Endodermal cell (in vitro differentiated cells): ENCODE measurements at regions not wholly inside any gene's neighbourhood (a gene's known extent, or its start where the extent isn't known, plus 50 kb on each side); places are given as distances from the start of the nearest gene placed in this dataset.

ENCODE experiments used
- DNase-seq: peaks from one replicate; pipeline ENCODE4 v3.0.0-alpha.2; 2017
- H3K27ac ChIP-seq: 2 replicates; pipeline ENCODE4 v1.5.1; 2013; ENCODE audit warnings: mild to moderate bottlenecking, low read depth, low read length, moderate library complexity
- H3K27me3 ChIP-seq: 2 replicates; pipeline ENCODE4 v1.6.1; 2013; ENCODE audit warnings: mild to moderate bottlenecking, low read length, moderate library complexity; ENCODE audit not compliant: insufficient read depth, control insufficient read depth, poor library complexity, severe bottlenecking
- H3K36me3 ChIP-seq: 2 replicates; pipeline ENCODE4 v1.7.0; 2013; ENCODE audit warnings: mild to moderate bottlenecking, low read length, moderate library complexity; ENCODE audit not compliant: control insufficient read depth, insufficient read depth
- H3K4me1 ChIP-seq: one replicate; pipeline ENCODE4 v1.7.0; 2013; ENCODE audit warnings: low read length; ENCODE audit not compliant: control insufficient read depth, insufficient read depth
- H3K4me3 ChIP-seq: 2 replicates; pipeline ENCODE4 v1.5.1; 2013; ENCODE audit warnings: mild to moderate bottlenecking, low read length, moderate library complexity
- H3K9ac ChIP-seq: 2 replicates; pipeline ENCODE4 v1.6.1; 2013; ENCODE audit warnings: mild to moderate bottlenecking, low read length, moderate library complexity; ENCODE audit not compliant: poor library complexity, severe bottlenecking; ENCODE audit errors: extremely low read depth
- H3K9me3 ChIP-seq: 2 replicates; pipeline ENCODE4 v1.6.1; 2013; ENCODE audit warnings: mild to moderate bottlenecking, low read length, moderate library complexity; ENCODE audit not compliant: control insufficient read depth
- H3K27ac Mint-ChIP-seq: 2 replicates; pipeline ENCODE4 v1.8.0; 2020; ENCODE audit warnings: mixed read lengths
- H3K27me3 Mint-ChIP-seq: 2 replicates; pipeline ENCODE4 v1.8.0; 2021; ENCODE audit warnings: mild to moderate bottlenecking, mixed read lengths; ENCODE audit not compliant: insufficient read depth
- H3K36me3 Mint-ChIP-seq: 2 replicates; pipeline ENCODE4 v1.8.0; 2020; ENCODE audit warnings: low read depth, mixed read lengths
- H3K4me1 Mint-ChIP-seq: 2 replicates; pipeline ENCODE4 v1.8.0; 2020; ENCODE audit warnings: mixed read lengths
- H3K4me3 Mint-ChIP-seq: 2 replicates; pipeline ENCODE4 v1.8.0; 2020; ENCODE audit warnings: mild to moderate bottlenecking, moderate library complexity, mixed read lengths
- H3K9me3 Mint-ChIP-seq: 2 replicates; pipeline ENCODE4 v1.8.0; 2020; ENCODE audit warnings: mild to moderate bottlenecking, mixed read lengths
- WGBS, 2 experiments: methylation state at CpG; one replicate each; pipeline versions ENCODE4 v1.1.5 to v1.1.7; 2013; ENCODE audit warnings: missing lambda C conversion rate in 2 of 2, mixed read lengths in 1 of 2; ENCODE audit not compliant: insufficient coverage in 1 of 2, insufficient read length in 1 of 2; 5-methylcytosine and 5-hydroxymethylcytosine counted together
- TF ChIP-seq, protein P1 (sequence below): fragments of 200-600 bp; sonication (generic); conservative IDR thresholded peaks from 2 replicates; pipeline ENCODE4 v1.5.0; 2021; ENCODE audit warnings: antibody characterized with exemption, mild to moderate bottlenecking

DNA sequence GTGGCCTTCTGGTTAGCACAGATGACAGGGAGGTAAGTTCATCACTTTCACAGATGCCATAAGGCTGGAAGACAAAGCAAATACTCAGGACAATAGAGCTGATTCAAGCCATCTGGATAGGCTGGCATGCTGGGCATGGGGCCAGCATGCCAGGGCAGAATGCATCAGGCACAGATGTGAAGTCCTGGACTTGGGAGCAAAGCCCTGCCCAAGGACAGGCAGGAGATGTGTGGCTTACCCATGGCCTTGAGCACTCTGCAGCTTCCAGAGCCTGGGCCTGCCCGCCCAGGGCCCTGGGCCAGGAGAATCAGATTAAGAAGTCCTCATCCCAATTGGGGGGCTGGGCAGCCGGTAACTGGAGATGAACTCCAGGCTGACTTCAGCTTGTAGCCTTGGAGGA, 135.7 kb upstream of the ZC3H12A start:
- WGBS, 2 experiments: 90 to 92% methylated on average over 1 to 2 of the region's 2 CpGs
- TF ChIP-seq, protein P1, sequence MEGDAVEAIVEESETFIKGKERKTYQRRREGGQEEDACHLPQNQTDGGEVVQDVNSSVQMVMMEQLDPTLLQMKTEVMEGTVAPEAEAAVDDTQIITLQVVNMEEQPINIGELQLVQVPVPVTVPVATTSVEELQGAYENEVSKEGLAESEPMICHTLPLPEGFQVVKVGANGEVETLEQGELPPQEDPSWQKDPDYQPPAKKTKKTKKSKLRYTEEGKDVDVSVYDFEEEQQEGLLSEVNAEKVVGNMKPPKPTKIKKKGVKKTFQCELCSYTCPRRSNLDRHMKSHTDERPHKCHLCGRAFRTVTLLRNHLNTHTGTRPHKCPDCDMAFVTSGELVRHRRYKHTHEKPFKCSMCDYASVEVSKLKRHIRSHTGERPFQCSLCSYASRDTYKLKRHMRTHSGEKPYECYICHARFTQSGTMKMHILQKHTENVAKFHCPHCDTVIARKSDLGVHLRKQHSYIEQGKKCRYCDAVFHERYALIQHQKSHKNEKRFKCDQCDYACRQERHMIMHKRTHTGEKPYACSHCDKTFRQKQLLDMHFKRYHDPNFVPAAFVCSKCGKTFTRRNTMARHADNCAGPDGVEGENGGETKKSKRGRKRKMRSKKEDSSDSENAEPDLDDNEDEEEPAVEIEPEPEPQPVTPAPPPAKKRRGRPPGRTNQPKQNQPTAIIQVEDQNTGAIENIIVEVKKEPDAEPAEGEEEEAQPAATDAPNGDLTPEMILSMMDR: no peak
- H3K27me3 ChIP-seq: no peaks in the 10 kb centered on the region
- H3K27ac Mint-ChIP-seq: no peak overlapping the region
- no peak overlapping the region for H3K4me3 ChIP-seq
- H3K9me3 ChIP-seq: no peaks in the 10 kb centered on the region
- H3K36me3 ChIP-seq: no peaks in the 10 kb centered on the region
- H3K36me3 Mint-ChIP-seq: no peaks in the 10 kb centered on the region
- H3K9ac ChIP-seq: no peak overlapping the region
- H3K27ac ChIP-seq: no peak overlapping the region
- H3K4me1 ChIP-seq: no peaks in the 10 kb centered on the region
- H3K4me1 Mint-ChIP-seq: no peaks in the 10 kb centered on the region
- H3K4me3 Mint-ChIP-seq: no peak overlapping the region
- H3K9me3 Mint-ChIP-seq: peaks cover 2% of the 10 kb centered on the region
- DNase-seq: no peak
- H3K27me3 Mint-ChIP-seq: peaks cover 11% of the 10 kb centered on the region

DNA sequence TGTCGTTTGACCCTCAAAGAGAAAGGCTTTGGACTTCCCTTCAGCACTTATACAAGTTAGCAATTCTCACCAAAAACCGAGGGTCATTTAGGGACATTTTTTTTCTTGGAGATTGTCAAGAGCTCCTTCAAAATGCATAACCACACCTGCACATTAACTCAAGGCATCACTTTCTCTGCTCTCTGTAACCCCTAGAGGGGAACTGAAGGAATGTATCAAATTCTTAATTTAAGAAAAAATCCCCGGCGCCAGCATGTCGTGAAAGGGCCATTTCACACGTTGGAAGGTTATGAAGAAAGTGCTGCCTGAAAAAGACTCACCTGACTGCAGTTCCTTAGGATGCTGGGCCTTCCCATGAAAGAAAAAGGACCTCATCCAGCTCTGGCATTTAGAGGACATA, 131.6 kb upstream of the ZC3H12A start:
- WGBS, 2 experiments: 62 to 63% methylated on average over 5 to 6 of the region's 6 CpGs
- no peak for DNase-seq
- H3K4me3 ChIP-seq: no peak overlapping the region
- H3K27me3 ChIP-seq: no peaks in the 10 kb centered on the region
- peaks cover 5% of the 10 kb centered on the region for H3K27me3 Mint-ChIP-seq
- no peak overlapping the region for H3K27ac Mint-ChIP-seq
- no peak overlapping the region for H3K9ac ChIP-seq
- no peaks in the 10 kb centered on the region for H3K9me3 ChIP-seq
- no peak overlapping the region for H3K4me3 Mint-ChIP-seq
- H3K27ac ChIP-seq: no peak overlapping the region
- TF ChIP-seq, protein P1: peak; percentile 56
- no peaks in the 10 kb centered on the region for H3K36me3 Mint-ChIP-seq
- no peaks in the 10 kb centered on the region for H3K36me3 ChIP-seq
- H3K4me1 ChIP-seq: no peaks in the 10 kb centered on the region
- no peaks in the 10 kb centered on the region for H3K4me1 Mint-ChIP-seq
- no peaks in the 10 kb centered on the region for H3K9me3 Mint-ChIP-seq

DNA sequence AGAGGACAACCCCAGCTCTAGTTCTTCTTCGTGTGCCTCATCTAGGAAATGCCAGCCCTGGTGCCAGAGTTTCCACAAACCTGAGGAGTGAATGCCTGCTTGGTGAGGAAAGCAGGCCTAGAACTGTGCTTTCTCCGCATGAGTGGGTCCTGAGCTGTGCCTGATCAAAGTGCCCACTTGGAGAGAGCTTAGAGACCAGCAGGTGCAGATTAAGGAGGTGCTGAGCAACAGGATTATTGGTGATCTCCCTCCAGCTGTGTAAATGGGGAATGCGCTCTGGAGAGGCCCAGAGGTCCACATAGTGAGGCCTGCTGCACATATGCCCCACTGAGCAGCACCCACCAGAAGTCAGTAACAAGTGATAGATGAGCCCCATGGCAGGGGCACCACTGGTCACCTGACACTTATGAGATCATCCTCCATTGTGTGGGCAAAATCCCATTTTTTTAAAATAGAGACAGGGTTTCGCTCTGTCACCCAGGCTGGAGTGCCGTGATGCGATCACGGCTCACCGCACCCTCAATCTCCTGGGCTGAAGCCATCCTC, 127.2 kb upstream of the ZC3H12A start:
- TF ChIP-seq, protein P1: peak; percentile 14
- Mint-ChIP-seq H3K36me3 (no peaks in the 10 kb centered on the region), H3K4me1 (no peaks in the 10 kb centered on the region), H3K4me3 (no peak overlapping the region), H3K27me3 (peaks cover 6% of the 10 kb centered on the region), H3K27ac (no peak overlapping the region), H3K9me3 (no peaks in the 10 kb centered on the region)
- no peaks in the 10 kb centered on the region for H3K9me3 ChIP-seq
- no peak overlapping the region for H3K4me3 ChIP-seq
- H3K27me3 ChIP-seq: no peaks in the 10 kb centered on the region
- no peak overlapping the region for H3K9ac ChIP-seq
- H3K27ac ChIP-seq: no peak overlapping the region
- no peaks in the 10 kb centered on the region for H3K36me3 ChIP-seq
- no peak for DNase-seq
- WGBS, 2 experiments: 90 to 94% methylated on average over 6 to 8 of the region's 8 CpGs
- H3K4me1 ChIP-seq: no peaks in the 10 kb centered on the region
